IMR-90 (cell line): ENCODE measurements at regions not wholly inside any gene's neighbourhood (a gene's known extent, or its start where the extent isn't known, plus 50 kb on each side); places are given as distances from the start of the nearest gene placed in this dataset.

Source experiments
- CEBPB ChIP-seq: IDR thresholded peaks from 2 replicates; pipeline ENCODE4 v1.6.1; 2012; ENCODE audit warnings: low read depth, low read length, improper control_type of control experiment
- CHD1 ChIP-seq: IDR thresholded peaks from 2 replicates; pipeline ENCODE4 v1.6.1; 2012; ENCODE audit warnings: low read depth, low read length, improper control_type of control experiment
- CTCF ChIP-seq: conservative IDR thresholded peaks from 2 replicates; pipeline ENCODE4 v1.5.1; 2012; ENCODE audit warnings: mild to moderate bottlenecking, low read depth, low read length, improper control_type of control experiment
- MXI1 ChIP-seq: IDR thresholded peaks from 2 replicates; pipeline ENCODE4 v1.6.1; 2012; ENCODE audit warnings: low read depth, mild to moderate bottlenecking, low read length, moderate library complexity, borderline replicate concordance
- POLR2A ChIP-seq: IDR thresholded peaks from 2 replicates; pipeline ENCODE4 v1.6.1; 2012; ENCODE audit warnings: mild to moderate bottlenecking, low read depth, low read length
- RAD21 ChIP-seq: IDR thresholded peaks from 2 replicates; pipeline ENCODE4 v1.6.1; 2012; ENCODE audit warnings: low read length, improper control_type of control experiment
- RCOR1 ChIP-seq: IDR thresholded peaks from 2 replicates; pipeline ENCODE4 v1.6.1; 2012; ENCODE audit warnings: mild to moderate bottlenecking, low read length, improper control_type of control experiment; ENCODE audit not compliant: insufficient replicate concordance
- RFX5 ChIP-seq: IDR thresholded peaks from 2 replicates; pipeline ENCODE4 v1.8.0; 2012; ENCODE audit warnings: low read depth, mild to moderate bottlenecking, low read length, moderate library complexity
- SMC3 ChIP-seq: fragments of 150-350 bp; IDR thresholded peaks from 2 replicates; pipeline ENCODE4 v1.6.1; 2016; ENCODE audit warnings: low read depth, mild to moderate bottlenecking, antibody characterized with exemption, low read length, moderate library complexity

DNA sequence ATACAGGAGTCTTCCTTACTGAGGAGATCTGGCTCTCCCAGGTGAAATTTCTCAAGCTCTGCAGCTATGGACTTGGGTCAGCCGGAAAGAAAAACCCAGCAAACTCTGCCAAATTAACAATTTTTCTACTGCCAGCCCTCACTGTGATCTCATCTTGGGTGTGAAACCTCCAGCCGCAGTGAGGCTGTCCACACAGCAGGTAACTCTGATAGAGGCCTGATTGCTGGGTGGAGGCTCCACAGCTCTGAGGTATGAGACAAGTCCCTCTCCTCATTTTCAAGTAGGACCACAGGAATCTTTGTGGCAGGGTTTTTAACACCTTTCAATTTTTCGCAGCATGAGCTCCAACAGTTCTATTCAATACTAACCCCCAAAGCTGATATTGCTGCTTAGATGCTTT is 430.6 kb upstream of the RAB6C start:
- TF ChIP-seq CTCF = no peak
- no peak for TF ChIP-seq CEBPB
- no peak for TF ChIP-seq POLR2A
- no peak for TF ChIP-seq MXI1
- no peak for TF ChIP-seq SMC3
- no peak for TF ChIP-seq CHD1
- TF ChIP-seq RAD21 = no peak
- no peak for TF ChIP-seq RCOR1
- no peak for TF ChIP-seq RFX5
